GM21717 (cell line): ENCODE measurements at regions not wholly inside any gene's neighbourhood (a gene's known extent, or its start where the extent isn't known, plus 50 kb on each side); places are given as distances from the start of the nearest gene placed in this dataset.

Experiments used
- ATAC-seq: cut with Tn5 transposase; IDR thresholded peaks from one replicate; pipeline ENCODE4 v1.9.1; 2021; ENCODE audit warnings: mild to moderate bottlenecking, moderate library complexity; ENCODE audit not compliant: unreplicated experiment

DNA sequence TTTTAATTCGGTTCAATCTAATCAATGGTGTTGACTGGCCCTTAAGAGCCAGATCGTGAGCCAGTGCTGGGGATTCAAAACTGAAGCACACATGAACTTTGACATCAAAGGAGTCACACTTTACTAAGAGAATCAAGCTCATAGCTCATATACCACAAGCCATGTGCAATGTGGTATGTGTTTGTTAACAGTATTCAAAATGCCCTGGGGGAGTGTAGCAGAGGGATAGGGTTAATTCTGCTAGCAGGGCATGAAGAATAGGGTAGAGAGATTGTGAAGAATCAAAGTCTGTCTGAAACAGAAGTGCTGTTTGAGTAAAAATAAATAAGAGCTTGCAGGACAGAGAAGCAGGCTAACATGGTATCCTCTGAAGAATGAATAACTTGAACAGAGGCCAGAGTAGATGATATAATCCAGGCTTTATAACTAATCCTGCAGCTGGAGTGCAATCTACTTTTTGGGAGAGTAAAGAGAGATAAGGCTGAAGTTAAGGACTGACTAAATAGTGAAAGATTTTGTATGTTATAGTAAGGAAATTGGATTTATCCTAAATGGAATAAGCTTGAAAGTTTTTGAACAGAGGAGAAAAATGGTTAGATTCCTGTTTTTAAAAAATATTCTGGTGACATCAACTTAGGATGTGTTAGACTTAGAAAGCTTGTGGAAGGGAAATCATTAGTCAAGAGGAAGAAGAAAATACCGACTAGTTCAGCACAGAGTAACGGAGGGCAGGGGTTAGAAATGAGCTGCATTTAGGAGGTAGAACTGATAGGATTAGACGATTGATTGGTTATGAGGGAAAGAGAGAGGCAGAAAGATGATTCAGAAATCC, 292.0 kb downstream of the NFKBIZ start:
- no peak for ATAC-seq

- no peak for ATAC-seq
These were observed 292.6 kb downstream of the NFKBIZ start for GRCh38 chr3:102141928-102142239.

- no peak for ATAC-seq
These were observed 292.3 kb upstream of the ZPLD1 start for GRCh38 chr3:102142379-102143060.

DNA sequence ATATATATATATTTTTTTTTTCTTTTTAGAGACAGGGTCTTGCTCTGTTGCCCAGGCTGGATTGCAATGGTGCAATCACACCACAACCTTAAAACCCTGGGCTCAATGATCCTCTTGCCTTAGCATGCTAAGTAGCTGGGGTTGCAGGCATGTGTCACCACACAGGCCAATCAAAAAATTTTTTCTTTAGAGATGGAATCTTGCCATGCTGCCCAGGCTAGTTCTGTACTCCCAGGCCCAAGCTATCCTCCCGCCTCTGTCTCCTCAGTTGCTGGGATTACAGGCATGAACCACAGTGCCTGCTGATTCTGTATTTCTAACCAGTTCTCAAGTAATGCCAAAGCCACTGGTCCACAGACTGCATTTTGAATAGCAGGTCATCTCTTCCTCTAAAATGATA, 291.3 kb upstream of the ZPLD1 start:
- ATAC-seq, result no peak

GRCh38 chr3:102144063-102144462, 290.8 kb upstream of the ZPLD1 start:
- no peak for ATAC-seq

- ATAC-seq, result no peak
These were observed 286.0 kb upstream of the ZPLD1 start for GRCh38 chr3:102148598-102149337.

DNA sequence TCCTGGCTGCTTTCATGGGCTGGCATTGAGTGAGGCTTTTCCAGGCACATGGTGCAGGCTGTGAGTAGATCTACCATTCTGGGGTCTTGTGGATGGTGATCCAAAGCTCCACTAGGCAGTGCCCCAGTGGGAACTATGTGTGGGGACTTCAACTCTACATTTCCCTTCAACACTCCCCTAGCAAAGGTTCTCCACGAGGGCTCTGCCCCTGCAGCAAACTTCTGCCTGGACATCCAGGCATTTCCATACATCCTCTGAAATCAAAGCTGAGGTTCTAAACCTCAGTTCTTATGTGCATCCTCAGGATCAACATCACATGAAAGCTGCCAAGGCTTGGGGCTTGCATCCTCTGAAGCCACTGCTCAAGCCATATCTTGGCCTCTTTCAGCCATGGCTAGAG, 282.9 kb upstream of the ZPLD1 start:
- ATAC-seq, result no peak

DNA sequence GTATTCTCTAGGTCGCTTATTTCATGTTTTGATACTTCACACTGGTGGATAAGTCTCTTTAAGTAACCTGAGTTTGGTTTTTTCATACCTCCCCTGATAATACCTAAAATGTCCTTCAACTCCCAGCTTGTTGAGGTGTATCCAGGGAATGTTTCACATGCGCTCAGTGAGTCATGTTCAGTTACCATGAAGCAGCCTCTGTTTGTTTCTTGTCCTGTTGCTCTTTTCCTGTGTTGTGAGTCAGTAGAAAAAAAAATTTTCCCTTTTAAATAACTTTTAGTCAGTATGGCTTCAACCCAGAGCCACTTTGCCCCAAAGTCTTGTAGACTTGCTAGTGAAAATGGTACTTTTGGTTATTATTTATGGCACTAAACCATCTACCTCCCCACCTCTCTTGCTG, 278.4 kb upstream of the ZPLD1 start:
- no peak for ATAC-seq

DNA sequence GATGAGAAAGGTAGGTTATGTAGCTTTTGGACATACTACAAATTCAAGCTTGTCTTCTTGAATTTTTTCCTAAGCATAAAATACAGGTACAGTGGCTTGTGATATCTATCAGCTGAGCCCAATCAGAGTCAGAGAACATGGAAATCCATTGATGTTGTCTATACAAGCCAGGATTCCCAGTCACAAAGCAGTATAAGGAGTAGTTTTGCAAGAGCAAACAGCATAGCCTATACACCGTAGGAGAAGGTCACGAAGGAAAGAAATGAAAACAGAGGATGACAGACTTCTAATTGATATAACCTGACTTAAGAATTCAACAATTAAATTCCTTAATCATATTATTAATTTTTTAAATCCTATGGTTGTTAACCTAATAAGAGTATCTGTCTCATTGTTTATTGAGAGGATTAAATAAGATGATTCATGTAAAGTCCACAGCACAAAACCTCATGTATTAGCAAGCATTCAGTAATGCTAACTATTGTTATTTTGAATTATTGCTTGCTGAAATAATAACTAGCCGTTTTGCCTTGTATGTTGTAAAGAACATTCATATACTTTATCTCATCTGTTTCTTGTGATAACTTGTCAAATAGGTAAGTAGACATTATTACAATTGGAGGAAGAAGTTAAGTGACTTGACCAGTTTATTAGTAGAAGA, 276.6 kb upstream of the ZPLD1 start:
- no peak for ATAC-seq

GRCh38 chr3:102159810-102160451, 274.9 kb upstream of the ZPLD1 start:
- peak; percentile 46 for ATAC-seq

- no peak for ATAC-seq
These were observed 273.3 kb upstream of the ZPLD1 start for GRCh38 chr3:102161384-102162006.

GRCh38 chr3:102162251-102162650, 272.6 kb upstream of the ZPLD1 start:
- no peak for ATAC-seq

GRCh38 chr3:102163039-102163817, 271.6 kb upstream of the ZPLD1 start:
- ATAC-seq, result no peak

- ATAC-seq, result no peak
These were observed 271.0 kb upstream of the ZPLD1 start for GRCh38 chr3:102163818-102164154.

- ATAC-seq, result no peak
These were observed 269.4 kb upstream of the ZPLD1 start for GRCh38 chr3:102165367-102165766.

DNA sequence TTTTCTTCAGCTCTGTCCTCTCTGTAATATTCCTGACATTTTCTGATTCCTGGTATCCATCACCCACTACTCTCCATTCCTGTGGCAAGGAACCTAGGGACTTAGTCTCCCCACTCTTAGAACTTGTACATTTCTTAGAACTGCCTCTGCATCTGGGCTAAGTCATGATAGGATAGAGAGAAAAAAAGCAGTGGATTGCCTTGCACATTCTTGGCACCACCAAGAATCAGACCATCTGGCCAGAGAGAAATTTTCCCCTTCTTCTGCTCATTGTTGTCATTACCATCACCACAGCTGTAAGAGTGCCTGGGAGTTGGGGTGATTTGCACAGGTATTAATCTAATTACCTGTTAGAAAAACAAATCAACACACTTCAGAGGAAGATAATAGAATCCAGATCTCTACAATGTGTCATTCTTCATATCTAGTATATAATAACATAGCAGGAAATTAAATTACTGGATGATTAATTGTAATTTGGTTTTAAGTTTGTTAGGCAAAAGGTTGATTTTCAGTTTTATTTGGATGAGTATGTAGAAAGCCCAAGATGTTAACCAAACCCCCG, 264.8 kb upstream of the ZPLD1 start:
- ATAC-seq, result no peak

DNA sequence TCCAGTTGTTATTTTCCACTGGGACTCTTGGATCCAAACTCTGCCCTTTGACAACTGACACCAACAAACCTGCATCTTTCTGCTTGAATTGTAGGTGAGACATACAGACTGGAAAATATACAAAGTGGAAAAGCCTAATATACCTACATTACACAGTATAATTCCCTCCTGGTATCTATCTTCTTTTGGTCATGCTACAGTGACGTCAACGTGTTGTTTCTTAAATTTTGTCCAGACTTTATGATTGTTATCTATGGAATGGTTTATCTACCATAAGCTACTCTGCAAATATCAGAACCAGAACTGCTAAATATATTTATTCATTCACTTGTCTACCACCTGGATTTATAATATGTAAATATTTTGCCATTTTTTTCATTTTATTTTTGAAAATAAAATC, 264.3 kb upstream of the ZPLD1 start:
- no peak for ATAC-seq

- no peak for ATAC-seq
These were observed 260.5 kb upstream of the ZPLD1 start for GRCh38 chr3:102174312-102174712.

DNA sequence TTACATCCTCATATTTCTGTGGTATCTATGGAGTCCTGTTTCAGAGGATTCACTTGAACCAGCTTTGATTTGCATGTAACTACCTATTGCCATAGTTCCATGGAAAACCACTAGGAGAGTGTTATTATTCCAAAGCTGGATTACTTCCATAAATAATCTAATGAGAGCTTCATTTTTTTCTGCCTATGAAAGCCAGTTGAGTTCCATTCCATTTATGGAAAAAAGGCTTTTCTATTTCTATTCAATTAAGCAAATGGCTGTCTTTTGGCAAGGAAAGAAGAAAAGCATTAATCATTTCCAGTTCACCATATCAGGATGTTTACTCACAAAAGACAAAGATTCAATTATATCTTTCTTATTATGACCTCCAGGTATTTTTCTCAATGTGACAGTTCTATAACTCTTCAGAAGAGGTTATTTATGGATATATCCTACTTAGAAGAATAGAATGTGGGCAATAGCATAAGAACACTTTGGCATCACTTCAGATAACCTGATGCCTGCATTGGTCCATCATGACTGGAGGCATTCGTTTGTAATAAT, 259.9 kb upstream of the ZPLD1 start:
- no peak for ATAC-seq
